ENCODE measurements at regions not wholly inside any gene's neighbourhood (a gene's known extent, or its start where the extent isn't known, plus 50 kb on each side); places are given as distances from the start of the nearest gene placed in this dataset.
A peak's percentile ranks its signal among the peaks of the same experiment; 100 is the strongest.

GRCh38 chr17:36703860-36704266, 102.5 kb downstream of the MRM1 start:
- Histone ChIP-seq H2BK12ac (ENCODE audit: low read length) (no peak overlapping the region), H4K91ac (ENCODE audit: low read depth, low read length, poor library complexity) (no peak overlapping the region), H3K23ac (ENCODE audit: low read depth, low read length, poor library complexity) (no peak overlapping the region), H3K9me3 (replicated peaks in 1 of 2; ENCODE audit: control insufficient read depth in 2 of 2, insufficient read depth in 1 of 2, low read depth in 1 of 2, low read length in 2 of 2) (no peaks in the 10 kb centered on the region), H2AK5ac (ENCODE audit: low read depth, low read length) (no peak overlapping the region), H3K4ac (ENCODE audit: low read length) (no peak overlapping the region), H2BK15ac (ENCODE audit: low read length) (no peak overlapping the region), H2BK120ac (ENCODE audit: low read depth, low read length) (no peak overlapping the region), H2AFZ (ENCODE audit: low read length) (no peak overlapping the region), H3K18ac (ENCODE audit: low read length) (no peak overlapping the region), H3K4me2 (ENCODE audit: insufficient read depth, low read length, poor library complexity, severe bottlenecking) (peak overlapping the region; percentile 57), H3K36me3 (replicated peaks in 1 of 2; ENCODE audit: control insufficient read depth in 2 of 2, insufficient read depth in 2 of 2, low read length in 2 of 2) (no peaks in the 10 kb centered on the region), H3K27me3 (ENCODE audit: control insufficient read depth in 3 of 3, insufficient read depth in 3 of 3, low read depth in 1 of 3, low read length in 3 of 3) (peaks cover 0 to 28% (median 16%) of the 10 kb centered on the region in 3 experiments), H3K27ac (replicated peaks; ENCODE audit: low read length) (no peak overlapping the region), H2BK5ac (ENCODE audit: low read length) (no peak overlapping the region), H3K14ac (ENCODE audit: low read length) (peak overlapping the region; percentile 58), H4K8ac (ENCODE audit: low read depth, low read length) (no peak overlapping the region), H3K79me1 (ENCODE audit: low read depth, low read length) (no peaks in the 10 kb centered on the region), H3K4me1 (ENCODE audit: control insufficient read depth in 2 of 2, insufficient read depth in 1 of 2, low read depth in 1 of 2, low read length in 2 of 2) (peaks cover 0 to 3% of the 10 kb centered on the region in 2 donors), H3K9ac (ENCODE audit: low read depth, low read length, poor library complexity) (peak overlapping the region; percentile 47), H3K4me3 (ENCODE audit: low read length in 2 of 2) (peak overlapping the region in 1 of 2 donors; percentile 43)
- DNase-seq (ENCODE audit: low spot score) = peak; percentile 83
- WGBS, 2 donors (ENCODE audit: extremely low coverage in 2 of 2, insufficient read length in 2 of 2, insufficient replicate concordance in 1 of 2) = no CpG with 5 or more reads among the region's 36 CpGs

GRCh38 chr17:36705283-36705795, 104.0 kb downstream of the MRM1 start:
- no peak overlapping the region for H2BK120ac ChIP-seq (ENCODE audit: low read depth, low read length)
- WGBS, 2 donors (ENCODE audit: extremely low coverage in 2 of 2, insufficient read length in 2 of 2, insufficient replicate concordance in 1 of 2) = no CpG with 5 or more reads among the region's 9 CpGs

DNA sequence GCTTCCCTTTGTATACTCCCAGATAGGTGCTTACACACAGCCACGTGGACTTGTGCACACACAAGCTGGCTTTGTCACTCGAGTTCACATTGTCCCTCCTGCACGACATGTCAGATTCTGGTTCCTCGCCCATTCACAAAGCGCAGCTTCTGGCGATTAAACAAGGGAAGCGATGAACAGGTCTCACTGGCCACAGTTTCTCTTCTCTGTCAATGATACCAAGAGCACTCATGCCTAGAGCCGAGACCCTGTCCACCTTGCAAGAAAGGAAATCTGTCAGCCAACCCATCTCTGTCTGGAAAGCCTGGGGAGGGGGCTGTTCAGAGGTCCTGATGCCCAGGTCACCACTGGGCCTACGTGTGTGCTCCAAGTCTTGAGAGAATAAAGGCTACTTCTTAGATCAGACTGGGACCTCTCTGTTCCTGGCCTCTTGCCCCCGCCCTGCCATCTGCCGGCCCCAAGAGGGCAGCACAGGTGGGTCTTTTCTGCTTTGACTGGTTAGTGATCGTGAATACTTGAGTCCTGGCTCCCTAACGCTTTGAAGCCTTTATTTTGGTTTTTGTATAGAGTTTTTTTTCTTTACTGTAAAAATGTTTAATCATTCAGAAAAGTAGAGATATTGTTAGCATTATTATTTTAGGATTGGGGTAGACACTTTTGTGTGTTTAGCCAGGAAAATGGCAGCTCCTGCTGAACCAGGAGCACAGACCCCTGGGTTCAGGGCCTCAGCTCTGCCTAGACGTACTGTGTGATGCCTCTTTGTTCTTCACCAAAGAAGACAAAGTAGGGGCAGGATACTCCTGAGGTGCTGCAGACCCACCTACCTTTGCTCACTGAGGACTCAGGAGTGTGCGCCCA, 104.7 kb downstream of the MRM1 start:
- H3K27ac ChIP-seq (replicated peaks; ENCODE audit: low read length) = no peak overlapping the region
- no peaks in the 10 kb centered on the region for H3K79me1 ChIP-seq (ENCODE audit: low read depth, low read length)
- no CpG with 5 or more reads among the region's 15 CpGs for WGBS, 2 donors (ENCODE audit: extremely low coverage in 2 of 2, insufficient read length in 2 of 2, insufficient replicate concordance in 1 of 2)
- no peak for DNase-seq (ENCODE audit: low spot score)
- no peak overlapping the region for H2AFZ ChIP-seq (ENCODE audit: low read length)
- H3K4me3 ChIP-seq (ENCODE audit: low read length in 2 of 2) = no peak overlapping the region
- no peak overlapping the region for H3K23ac ChIP-seq (ENCODE audit: low read depth, low read length, poor library complexity)
- H3K27me3 ChIP-seq (ENCODE audit: control insufficient read depth in 3 of 3, insufficient read depth in 3 of 3, low read depth in 1 of 3, low read length in 3 of 3) = peaks cover 0 to 26% (median 16%) of the 10 kb centered on the region in 3 experiments
- no peak overlapping the region for H3K14ac ChIP-seq (ENCODE audit: low read length)
- no peak overlapping the region for H4K91ac ChIP-seq (ENCODE audit: low read depth, low read length, poor library complexity)
- H2BK5ac ChIP-seq (ENCODE audit: low read length) = no peak overlapping the region
- H2BK15ac ChIP-seq (ENCODE audit: low read length) = no peak overlapping the region
- no peaks in the 10 kb centered on the region for H3K9me3 ChIP-seq (replicated peaks in 1 of 2; ENCODE audit: control insufficient read depth in 2 of 2, insufficient read depth in 1 of 2, low read depth in 1 of 2, low read length in 2 of 2)
- no peak overlapping the region for H3K18ac ChIP-seq (ENCODE audit: low read length)
- no peak overlapping the region for H3K9ac ChIP-seq (ENCODE audit: low read depth, low read length, poor library complexity)
- H2AK5ac ChIP-seq (ENCODE audit: low read depth, low read length) = no peak overlapping the region
- no peak overlapping the region for H3K4me2 ChIP-seq (ENCODE audit: insufficient read depth, low read length, poor library complexity, severe bottlenecking)
- H3K4me1 ChIP-seq (ENCODE audit: control insufficient read depth in 2 of 2, insufficient read depth in 1 of 2, low read depth in 1 of 2, low read length in 2 of 2) = peaks cover 0 to 3% of the 10 kb centered on the region in 2 donors
- H3K4ac ChIP-seq (ENCODE audit: low read length) = no peak overlapping the region
- no peak overlapping the region for H4K8ac ChIP-seq (ENCODE audit: low read depth, low read length)
- no peak overlapping the region for H2BK120ac ChIP-seq (ENCODE audit: low read depth, low read length)
- H2BK12ac ChIP-seq (ENCODE audit: low read length) = no peak overlapping the region
- H3K36me3 ChIP-seq (replicated peaks in 1 of 2; ENCODE audit: control insufficient read depth in 2 of 2, insufficient read depth in 2 of 2, low read length in 2 of 2) = no peaks in the 10 kb centered on the region

More at GRCh38 chr17:36705283-36705795, 104.0 kb downstream of the MRM1 start:
- no peak for DNase-seq (ENCODE audit: low spot score)
- no peak overlapping the region for H4K8ac ChIP-seq (ENCODE audit: low read depth, low read length)
- no peaks in the 10 kb centered on the region for H3K79me1 ChIP-seq (ENCODE audit: low read depth, low read length)
- no peak overlapping the region for H3K23ac ChIP-seq (ENCODE audit: low read depth, low read length, poor library complexity)
- no peak overlapping the region for H2AFZ ChIP-seq (ENCODE audit: low read length)
- H3K27ac ChIP-seq (replicated peaks; ENCODE audit: low read length) = no peak overlapping the region
- peaks cover 0 to 26% (median 16%) of the 10 kb centered on the region in 3 experiments for H3K27me3 ChIP-seq (ENCODE audit: control insufficient read depth in 3 of 3, insufficient read depth in 3 of 3, low read depth in 1 of 3, low read length in 3 of 3)
- no peak overlapping the region for H3K4me2 ChIP-seq (ENCODE audit: insufficient read depth, low read length, poor library complexity, severe bottlenecking)
- no peak overlapping the region for H3K4ac ChIP-seq (ENCODE audit: low read length)
- no peak overlapping the region for H2BK15ac ChIP-seq (ENCODE audit: low read length)
- no peak overlapping the region for H3K14ac ChIP-seq (ENCODE audit: low read length)
- H2AK5ac ChIP-seq (ENCODE audit: low read depth, low read length) = no peak overlapping the region
- no peaks in the 10 kb centered on the region for H3K9me3 ChIP-seq (replicated peaks in 1 of 2; ENCODE audit: control insufficient read depth in 2 of 2, insufficient read depth in 1 of 2, low read depth in 1 of 2, low read length in 2 of 2)
- no peak overlapping the region for H2BK5ac ChIP-seq (ENCODE audit: low read length)
- no peak overlapping the region for H4K91ac ChIP-seq (ENCODE audit: low read depth, low read length, poor library complexity)
- no peak overlapping the region for H3K18ac ChIP-seq (ENCODE audit: low read length)
- H3K4me1 ChIP-seq (ENCODE audit: control insufficient read depth in 2 of 2, insufficient read depth in 1 of 2, low read depth in 1 of 2, low read length in 2 of 2) = peaks cover 0 to 3% of the 10 kb centered on the region in 2 donors
- no peak overlapping the region for H2BK12ac ChIP-seq (ENCODE audit: low read length)
- no peaks in the 10 kb centered on the region for H3K36me3 ChIP-seq (replicated peaks in 1 of 2; ENCODE audit: control insufficient read depth in 2 of 2, insufficient read depth in 2 of 2, low read length in 2 of 2)
- no peak overlapping the region for H3K9ac ChIP-seq (ENCODE audit: low read depth, low read length, poor library complexity)
- no peak overlapping the region for H3K4me3 ChIP-seq (ENCODE audit: low read length in 2 of 2)

GRCh38 chr17:36707904-36708303, 106.5 kb downstream of the MRM1 start:
- Histone ChIP-seq H3K4me2 (ENCODE audit: insufficient read depth, low read length, poor library complexity, severe bottlenecking) (no peak overlapping the region), H3K9me3 (replicated peaks in 1 of 2; ENCODE audit: control insufficient read depth in 2 of 2, insufficient read depth in 1 of 2, low read depth in 1 of 2, low read length in 2 of 2) (no peaks in the 10 kb centered on the region), H3K14ac (ENCODE audit: low read length) (no peak overlapping the region), H3K36me3 (replicated peaks in 1 of 2; ENCODE audit: control insufficient read depth in 2 of 2, insufficient read depth in 2 of 2, low read length in 2 of 2) (no peaks in the 10 kb centered on the region), H4K91ac (ENCODE audit: low read depth, low read length, poor library complexity) (no peak overlapping the region), H3K27ac (replicated peaks; ENCODE audit: low read length) (no peak overlapping the region), H3K23ac (ENCODE audit: low read depth, low read length, poor library complexity) (no peak overlapping the region), H2BK12ac (ENCODE audit: low read length) (no peak overlapping the region), H3K18ac (ENCODE audit: low read length) (no peak overlapping the region), H3K4ac (ENCODE audit: low read length) (no peak overlapping the region), H2AK5ac (ENCODE audit: low read depth, low read length) (no peak overlapping the region), H2BK15ac (ENCODE audit: low read length) (no peak overlapping the region), H2BK120ac (ENCODE audit: low read depth, low read length) (no peak overlapping the region), H3K27me3 (ENCODE audit: control insufficient read depth in 3 of 3, insufficient read depth in 3 of 3, low read depth in 1 of 3, low read length in 3 of 3) (peaks cover 0 to 29% (median 13%) of the 10 kb centered on the region in 3 experiments), H4K8ac (ENCODE audit: low read depth, low read length) (no peak overlapping the region), H2AFZ (ENCODE audit: low read length) (no peak overlapping the region), H3K79me1 (ENCODE audit: low read depth, low read length) (no peaks in the 10 kb centered on the region), H3K9ac (ENCODE audit: low read depth, low read length, poor library complexity) (no peak overlapping the region), H3K4me3 (ENCODE audit: low read length in 2 of 2) (no peak overlapping the region), H3K4me1 (ENCODE audit: control insufficient read depth in 2 of 2, insufficient read depth in 1 of 2, low read depth in 1 of 2, low read length in 2 of 2) (peaks cover 0 to 3% of the 10 kb centered on the region in 2 donors), H2BK5ac (ENCODE audit: low read length) (no peak overlapping the region)
- WGBS, 2 donors (ENCODE audit: extremely low coverage in 2 of 2, insufficient read length in 2 of 2, insufficient replicate concordance in 1 of 2) = no CpG with 5 or more reads among the region's 3 CpGs
- no peak for DNase-seq (ENCODE audit: low spot score)

Data from neuronal stem cell (in vitro differentiated cells).